H9 (cell line): ENCODE measurements at regions not wholly inside any gene's neighbourhood (a gene's known extent, or its start where the extent isn't known, plus 50 kb on each side); places are given as distances from the start of the nearest gene placed in this dataset.
"Not testable (repeated sequence)": the region's sequence is repeated elsewhere in the genome, so short reads cannot be mapped to it uniquely, and the experiment has no call there.

Experiments used
- DNase-seq: peaks from one replicate; pipeline ENCODE4 v3.0.0-alpha.2; 2017
- H2AFZ ChIP-seq: one replicate; pipeline ENCODE4 v1.6.1; 2013; ENCODE audit warnings: mild to moderate bottlenecking, low read length, control low read depth, moderate library complexity
- H2AK5ac ChIP-seq: 2 replicates; pipeline ENCODE4 v1.6.1; 2013; ENCODE audit warnings: low read length, control low read depth, mixed read lengths; ENCODE audit not compliant: insufficient read length
- H2BK120ac ChIP-seq: one replicate; pipeline ENCODE4 v1.6.1; 2013; ENCODE audit warnings: low read depth, mild to moderate bottlenecking, low read length, control low read depth, inconsistent platforms; ENCODE audit not compliant: poor library complexity, severe bottlenecking
- H2BK12ac ChIP-seq: 2 replicates; pipeline ENCODE4 v1.6.1; 2013; ENCODE audit warnings: low read length, control low read depth, mixed read lengths, low read depth; ENCODE audit not compliant: insufficient read length
- H2BK15ac ChIP-seq: 2 replicates; pipeline ENCODE4 v1.6.1; 2013; ENCODE audit warnings: low read depth, low read length, control low read depth
- H2BK20ac ChIP-seq: one replicate; pipeline ENCODE4 v1.6.1; 2013; ENCODE audit warnings: low read depth, mild to moderate bottlenecking, low read length, control low read depth, inconsistent platforms; ENCODE audit not compliant: poor library complexity, severe bottlenecking
- H2BK5ac ChIP-seq: 2 replicates; pipeline ENCODE4 v1.6.1; 2013; ENCODE audit warnings: low read length, control low read depth, mixed read lengths; ENCODE audit not compliant: insufficient read length
- H3K14ac ChIP-seq: 2 replicates; pipeline ENCODE4 v1.6.1; 2013; ENCODE audit warnings: low read length, control low read depth; ENCODE audit not compliant: insufficient read depth
- H3K18ac ChIP-seq: 2 replicates; pipeline ENCODE4 v1.6.1; 2013; ENCODE audit warnings: low read depth, mild to moderate bottlenecking, mixed read lengths, low read length, control low read depth; ENCODE audit not compliant: insufficient read length
- H3K23ac ChIP-seq: 2 replicates; pipeline ENCODE4 v1.6.1; 2013; ENCODE audit warnings: low read length, control low read depth, mixed read lengths, low read depth; ENCODE audit not compliant: insufficient read length
- H3K23me2 ChIP-seq: 2 replicates; pipeline ENCODE4 v1.6.1; 2013; ENCODE audit warnings: low read depth, mild to moderate bottlenecking, mixed read lengths, low read length, control low read depth; ENCODE audit not compliant: insufficient read length, poor library complexity, severe bottlenecking
- H3K27ac ChIP-seq: 2 replicates; pipeline ENCODE4 v1.5.1; 2013; ENCODE audit warnings: low read length, control low read depth, mixed read lengths, low read depth; ENCODE audit not compliant: insufficient read length
- H3K27me3 ChIP-seq: 2 replicates; pipeline ENCODE4 v1.6.1; 2013; ENCODE audit warnings: low read length, control low read depth, inconsistent platforms; ENCODE audit not compliant: insufficient read depth
- H3K4ac ChIP-seq: 2 replicates; pipeline ENCODE4 v1.6.1; 2013; ENCODE audit warnings: low read depth, mild to moderate bottlenecking, control low read depth, inconsistent platforms, low read length, moderate library complexity
- H3K4me1 ChIP-seq: 2 replicates; pipeline ENCODE4 v1.6.1; 2013; ENCODE audit warnings: low read length, control low read depth, inconsistent platforms; ENCODE audit not compliant: insufficient read depth
- H3K4me2 ChIP-seq: 2 replicates; pipeline ENCODE4 v1.6.1; 2013; ENCODE audit warnings: low read length, control low read depth, mixed read lengths; ENCODE audit not compliant: insufficient read length, insufficient read depth
- H3K56ac ChIP-seq: 2 replicates; pipeline ENCODE4 v1.6.1; 2013; ENCODE audit warnings: low read depth, mild to moderate bottlenecking, mixed read lengths, low read length, control low read depth; ENCODE audit not compliant: insufficient read length
- H3K79me1 ChIP-seq: 2 replicates; pipeline ENCODE4 v1.6.1; 2013; ENCODE audit warnings: low read depth, mild to moderate bottlenecking, moderate library complexity, low read length, control low read depth, inconsistent platforms; ENCODE audit not compliant: insufficient read depth, poor library complexity, severe bottlenecking
- H3K79me2 ChIP-seq: 2 replicates; pipeline ENCODE4 v1.6.1; 2013; ENCODE audit warnings: low read length, control low read depth, inconsistent platforms; ENCODE audit not compliant: insufficient read depth
- H3K9ac ChIP-seq: 2 replicates; pipeline ENCODE4 v1.6.1; 2013; ENCODE audit warnings: low read length, control low read depth, mixed read lengths; ENCODE audit not compliant: insufficient read length; ENCODE audit errors: extremely low read depth
- H3K9me3 ChIP-seq: one replicate; pipeline ENCODE4 v1.6.1; 2013; ENCODE audit warnings: low read depth, low read length, inconsistent platforms; ENCODE audit not compliant: control insufficient read depth
- H3T11ph ChIP-seq: one replicate; pipeline ENCODE4 v1.6.1; 2013; ENCODE audit warnings: mild to moderate bottlenecking, low read length, control low read depth, inconsistent platforms
- H4K20me1 ChIP-seq: one replicate; pipeline ENCODE4 v1.6.1; 2013; ENCODE audit not compliant: control insufficient read depth, insufficient read length, insufficient read depth
- H4K5ac ChIP-seq: 2 replicates; pipeline ENCODE4 v1.6.1; 2013; ENCODE audit warnings: low read depth, mild to moderate bottlenecking, mixed read lengths, low read length, control low read depth; ENCODE audit not compliant: insufficient read length
- H4K8ac ChIP-seq: replicated peaks from 2 replicates; pipeline ENCODE4 v1.6.1; 2013; ENCODE audit warnings: low read length, control low read depth, mixed read lengths, low read depth; ENCODE audit not compliant: insufficient read length
- H4K91ac ChIP-seq: 2 replicates; pipeline ENCODE4 v1.6.1; 2013; ENCODE audit warnings: low read depth, mild to moderate bottlenecking, moderate library complexity, mixed read lengths, low read length, control low read depth; ENCODE audit not compliant: insufficient read length
- H3K27ac Mint-ChIP-seq, 3 experiments: 2 replicates in 2 of 3; 3 replicates in 1 of 3; pipeline ENCODE4 v1.8.0; 2020 to 2021; ENCODE audit warnings: mixed read lengths in 3 of 3, mild to moderate bottlenecking in 1 of 3, moderate library complexity in 1 of 3
- H3K27me3 Mint-ChIP-seq: 2 replicates; pipeline ENCODE4 v1.8.0; 2021; ENCODE audit warnings: low read depth, mild to moderate bottlenecking, moderate library complexity, mixed read lengths
- H3K36me3 Mint-ChIP-seq, 3 experiments: 2 replicates in 2 of 3; 3 replicates in 1 of 3; pipeline ENCODE4 v1.8.0; 2020 to 2021; ENCODE audit warnings: low read depth in 3 of 3, mixed read lengths in 3 of 3; ENCODE audit not compliant: insufficient read depth in 1 of 3
- H3K4me1 Mint-ChIP-seq, 2 experiments: 2 replicates each; pipeline ENCODE4 v1.8.0; 2020; ENCODE audit warnings: mixed read lengths in 2 of 2
- H3K4me3 Mint-ChIP-seq, 2 experiments: 2 replicates in 1 of 2; 3 replicates in 1 of 2; pipeline ENCODE4 v1.8.0; 2020 to 2021; ENCODE audit warnings: mild to moderate bottlenecking in 2 of 2, mixed read lengths in 2 of 2, moderate library complexity in 1 of 2
- H3K9me3 Mint-ChIP-seq, 2 experiments: 2 replicates in 1 of 2; 3 replicates in 1 of 2; pipeline ENCODE4 v1.8.0; 2020; ENCODE audit warnings: mild to moderate bottlenecking in 2 of 2, mixed read lengths in 2 of 2, moderate library complexity in 1 of 2
- WGBS: extraction: QIAGEN DNeasy Blood & Tissue Kit; methylation state at CpG from one replicate; pipeline ENCODE4 v1.1.7; 2013; ENCODE audit warnings: missing lambda C conversion rate, low lambda C conversion rate, mixed read lengths; ENCODE audit not compliant: insufficient read length; ENCODE audit errors: extremely low coverage; 5-methylcytosine and 5-hydroxymethylcytosine counted together
- TF ChIP-seq, protein P1 (sequence below): fragments of 200-600 bp; sonication (generic); conservative IDR thresholded peaks from 3 replicates; pipeline ENCODE4 v1.8.0; 2021; ENCODE audit warnings: antibody characterized with exemption, mild to moderate bottlenecking

DNA sequence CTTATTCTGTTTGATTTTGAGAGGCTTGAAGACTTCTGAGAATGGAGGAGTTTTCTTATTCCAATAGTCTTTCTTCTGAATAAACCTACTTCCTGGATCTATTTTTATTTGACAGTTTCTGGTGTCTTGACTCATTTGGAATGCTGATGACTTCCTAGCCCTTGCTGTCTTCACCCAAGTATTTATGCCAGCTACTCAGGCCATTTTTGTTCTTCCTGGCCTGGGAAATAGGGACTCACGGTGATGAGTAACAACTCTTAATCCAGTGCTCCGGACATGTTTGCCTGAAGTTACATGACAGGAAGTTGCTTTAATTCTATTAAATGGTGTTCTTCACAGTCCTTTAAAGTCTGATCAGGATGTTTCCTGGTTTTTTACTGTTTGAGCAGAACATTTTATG is 272.1 kb upstream of the EYS start:
- Histone ChIP-seq H4K20me1 (no peaks in the 10 kb centered on the region), H2AK5ac (no peak overlapping the region), H4K8ac (no peak overlapping the region), H2BK5ac (no peak overlapping the region), H3K9me3 (no peaks in the 10 kb centered on the region), H3T11ph (no peak overlapping the region), H2BK15ac (no peak overlapping the region), H2BK20ac (no peak overlapping the region), H3K4ac (no peak overlapping the region), H2BK120ac (no peak overlapping the region), H3K27ac (no peak overlapping the region), H3K56ac (no peak overlapping the region), H3K14ac (no peak overlapping the region), H3K23ac (no peak overlapping the region), H3K79me1 (no peaks in the 10 kb centered on the region), H3K23me2 (no peaks in the 10 kb centered on the region), H3K79me2 (no peaks in the 10 kb centered on the region), H3K4me1 (no peaks in the 10 kb centered on the region), H2BK12ac (no peak overlapping the region), H3K18ac (no peak overlapping the region), H2AFZ (no peak overlapping the region), H3K9ac (no peak overlapping the region), H3K27me3 (no peaks in the 10 kb centered on the region), H3K4me2 (no peak overlapping the region), H4K5ac (no peak overlapping the region), H4K91ac (no peak overlapping the region)
- Mint-ChIP-seq H3K9me3 (peaks cover 3 to 4% of the 10 kb centered on the region in 2 experiments; a peak in 3 of 5 replicates), H3K27me3 (no peaks in the 10 kb centered on the region), H3K4me3 (no peak overlapping the region), H3K27ac (no peak overlapping the region), H3K4me1 (no peaks in the 10 kb centered on the region), H3K36me3 (no peaks in the 10 kb centered on the region; a peak in 1 of 7 replicates)
- TF ChIP-seq, protein P1, sequence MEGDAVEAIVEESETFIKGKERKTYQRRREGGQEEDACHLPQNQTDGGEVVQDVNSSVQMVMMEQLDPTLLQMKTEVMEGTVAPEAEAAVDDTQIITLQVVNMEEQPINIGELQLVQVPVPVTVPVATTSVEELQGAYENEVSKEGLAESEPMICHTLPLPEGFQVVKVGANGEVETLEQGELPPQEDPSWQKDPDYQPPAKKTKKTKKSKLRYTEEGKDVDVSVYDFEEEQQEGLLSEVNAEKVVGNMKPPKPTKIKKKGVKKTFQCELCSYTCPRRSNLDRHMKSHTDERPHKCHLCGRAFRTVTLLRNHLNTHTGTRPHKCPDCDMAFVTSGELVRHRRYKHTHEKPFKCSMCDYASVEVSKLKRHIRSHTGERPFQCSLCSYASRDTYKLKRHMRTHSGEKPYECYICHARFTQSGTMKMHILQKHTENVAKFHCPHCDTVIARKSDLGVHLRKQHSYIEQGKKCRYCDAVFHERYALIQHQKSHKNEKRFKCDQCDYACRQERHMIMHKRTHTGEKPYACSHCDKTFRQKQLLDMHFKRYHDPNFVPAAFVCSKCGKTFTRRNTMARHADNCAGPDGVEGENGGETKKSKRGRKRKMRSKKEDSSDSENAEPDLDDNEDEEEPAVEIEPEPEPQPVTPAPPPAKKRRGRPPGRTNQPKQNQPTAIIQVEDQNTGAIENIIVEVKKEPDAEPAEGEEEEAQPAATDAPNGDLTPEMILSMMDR: no peak
- WGBS: no CpG with 5 or more reads among the region's 2 CpGs
- DNase-seq: no peak

DNA sequence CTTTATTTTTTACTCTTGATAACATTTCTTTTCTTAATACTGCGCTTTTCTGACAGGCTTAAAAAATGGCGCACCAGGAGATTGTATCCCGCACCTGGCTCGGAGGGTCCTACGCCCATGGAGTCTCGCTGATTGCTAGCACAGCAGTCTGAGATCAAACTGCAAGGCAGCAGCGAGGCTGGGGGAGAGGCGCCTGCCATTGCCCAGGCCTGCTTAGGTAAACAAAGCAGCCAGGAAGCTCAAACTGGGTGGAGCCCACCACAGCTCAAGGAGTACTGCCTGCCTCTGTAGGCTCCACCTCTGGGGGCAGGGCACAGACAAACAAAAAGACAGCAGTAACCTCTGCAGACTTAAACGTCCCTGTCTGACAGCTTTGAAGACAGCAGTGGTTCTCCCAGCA is 264.2 kb upstream of the EYS start:
- H3K79me1 ChIP-seq, H3K9me3 ChIP-seq, H3K23ac ChIP-seq, H4K20me1 ChIP-seq, H3K79me2 ChIP-seq, DNase-seq, H4K91ac ChIP-seq, H3K9ac ChIP-seq, H4K8ac ChIP-seq, H3K36me3 Mint-ChIP-seq, H3K27me3 Mint-ChIP-seq, H2BK120ac ChIP-seq, H3K18ac ChIP-seq, H2AK5ac ChIP-seq, H3K4me1 Mint-ChIP-seq, H3T11ph ChIP-seq, H3K4me2 ChIP-seq, H2BK15ac ChIP-seq, H2AFZ ChIP-seq, H3K27me3 ChIP-seq, H3K14ac ChIP-seq, H3K27ac ChIP-seq, H3K27ac Mint-ChIP-seq, H2BK12ac ChIP-seq, H2BK5ac ChIP-seq, H3K4me1 ChIP-seq, H3K23me2 ChIP-seq, H2BK20ac ChIP-seq, H4K5ac ChIP-seq, H3K4ac ChIP-seq, H3K56ac ChIP-seq, H3K4me3 Mint-ChIP-seq: not testable (repeated sequence)
- peaks cover 3 to 16% of the 10 kb centered on the region in 2 experiments; a peak in 4 of 5 replicates for H3K9me3 Mint-ChIP-seq
- no CpG with 5 or more reads among the region's 9 CpGs for WGBS
